ENCODE measurements at regions not wholly inside any gene's neighbourhood (a gene's known extent, or its start where the extent isn't known, plus 50 kb on each side); places are given as distances from the start of the nearest gene placed in this dataset.

GRCh38 chr17:14737984-14738651 lies 437.2 kb downstream of the HS3ST3B1 start:
- no peak for TF ChIP-seq EP300 (IDR thresholded peaks at IDR 0.05; ENCODE audit: borderline replicate concordance in 1 of 2, low read depth in 2 of 2, low read length in 2 of 2)
- TF ChIP-seq EZH2 (IDR thresholded peaks at IDR 0.05; ENCODE audit: low read depth, low read length, severe bottlenecking), result no peak
- TF ChIP-seq CTCF (IDR thresholded peaks at IDR 0.05; ENCODE audit: control extremely low read depth in 1 of 3, insufficient read depth in 1 of 3, low read depth in 1 of 3, low read length in 3 of 3), result peak; percentile 12 to 56 (median 51); a peak in 2 of 4 replicates
- TF ChIP-seq SUZ12 (IDR thresholded peaks at IDR 0.05; ENCODE audit: low read length), result no peak
- no peak for TF ChIP-seq GABPA (IDR thresholded peaks at IDR 0.05; ENCODE audit: borderline replicate concordance, insufficient read depth, low read length)
- TF ChIP-seq TCF12 (IDR thresholded peaks at IDR 0.05; ENCODE audit: low read depth, low read length), result no peak
- TF ChIP-seq SIN3A (conservative IDR thresholded peaks at IDR 0.05 in 1 of 2, IDR thresholded peaks at IDR 0.05 in 1 of 2; ENCODE audit: low read depth in 1 of 2, low read length in 2 of 2), result no peak
- no peak for TF ChIP-seq FOSL1 (IDR thresholded peaks at IDR 0.05; ENCODE audit: insufficient read depth, low read depth, low read length)
- no peak for TF ChIP-seq ATF3 (IDR thresholded peaks at IDR 0.05; ENCODE audit: insufficient read depth, low read depth, low read length)
- no peak for TF ChIP-seq EGR1 (IDR thresholded peaks at IDR 0.05; ENCODE audit: borderline replicate concordance, low read depth, low read length)
- no peak for TF ChIP-seq MAFK (IDR thresholded peaks at IDR 0.05; ENCODE audit: low read depth, low read length)
- no peak for TF ChIP-seq SP1 (IDR thresholded peaks at IDR 0.05; ENCODE audit: low read depth, low read length)
- TF ChIP-seq RNF2 (IDR thresholded peaks at IDR 0.05; ENCODE audit: borderline replicate concordance, low read depth, low read length, missing control alignments, poor library complexity, severe bottlenecking), result no peak
- no peak for TF ChIP-seq CEBPB (IDR thresholded peaks at IDR 0.05; ENCODE audit: low read depth, low read length)

Measured in H1 (cell line).